DND-41 (cell line): ENCODE measurements at regions not wholly inside any gene's neighbourhood (a gene's known extent, or its start where the extent isn't known, plus 50 kb on each side); places are given as distances from the start of the nearest gene placed in this dataset.

ENCODE experiments used
- ATAC-seq: fragments of 200-7000 bp; cut with Tn5 transposase; 3 replicates; pipeline ENCODE4 v1.9.1; 2021; ENCODE audit warnings: low read depth; ENCODE audit not compliant: insufficient read depth
- DNase-seq: peaks from one replicate; pipeline ENCODE4 v3.0.0-alpha.2; 2020
- H2AFZ ChIP-seq: 2 replicates; pipeline ENCODE4 v1.6.0; 2012; ENCODE audit warnings: low read depth, low read length
- H3K27ac ChIP-seq: 2 replicates; pipeline ENCODE4 v1.5.1; 2012; ENCODE audit warnings: low read length, inconsistent platforms
- H3K27me3 ChIP-seq: fragments of 200-600 bp; sonication (generic); 2 replicates; pipeline ENCODE4 v1.6.0; 2012; ENCODE audit warnings: low read length, mild to moderate bottlenecking, inconsistent platforms; ENCODE audit not compliant: insufficient read depth, poor library complexity
- H3K36me3 ChIP-seq: 2 replicates; pipeline ENCODE4 v1.5.1; 2012; ENCODE audit warnings: low read length, inconsistent platforms; ENCODE audit not compliant: insufficient read depth
- H3K4me1 ChIP-seq: 2 replicates; pipeline ENCODE4 v1.5.1; 2012; ENCODE audit warnings: mild to moderate bottlenecking, low read length; ENCODE audit not compliant: insufficient read depth
- H3K4me2 ChIP-seq: 2 replicates; pipeline ENCODE4 v1.6.0; 2012; ENCODE audit warnings: mild to moderate bottlenecking, moderate library complexity, low read length, inconsistent platforms; ENCODE audit not compliant: insufficient read depth
- H3K4me3 ChIP-seq, 2 experiments: fragments of 200-600 bp in 1 of 2; shearing (Covaris generic) in 1 of 2; 2 replicates each; pipeline ENCODE4 v1.5.1; 2012 to 2016; ENCODE audit warnings: inconsistent platforms in 2 of 2, low read length in 2 of 2, mild to moderate bottlenecking in 2 of 2, low read depth in 1 of 2, moderate library complexity in 1 of 2
- H3K79me2 ChIP-seq: 2 replicates; pipeline ENCODE4 v1.6.0; 2012; ENCODE audit warnings: low read length, inconsistent platforms; ENCODE audit not compliant: insufficient read depth
- H3K9ac ChIP-seq: 2 replicates; pipeline ENCODE4 v1.6.0; 2012; ENCODE audit warnings: low read depth, mild to moderate bottlenecking, inconsistent platforms, low read length, moderate library complexity
- H3K9me3 ChIP-seq: 2 replicates; pipeline ENCODE4 v1.5.1; 2012; ENCODE audit warnings: low read length, moderate library complexity, mild to moderate bottlenecking, inconsistent platforms; ENCODE audit not compliant: insufficient read depth, severe bottlenecking
- H4K20me1 ChIP-seq: 2 replicates; pipeline ENCODE4 v1.6.0; 2012; ENCODE audit warnings: low read length; ENCODE audit not compliant: insufficient read depth
- CTCF ChIP-seq: IDR thresholded peaks from 2 replicates; pipeline ENCODE4 v1.5.1; 2012; ENCODE audit warnings: borderline replicate concordance, low read length, moderate library complexity, mild to moderate bottlenecking; ENCODE audit not compliant: poor library complexity, severe bottlenecking; ENCODE audit errors: extremely low read depth
- EZH2 ChIP-seq: IDR thresholded peaks from 3 replicates; pipeline ENCODE4 v1.6.1; 2012; ENCODE audit warnings: borderline replicate concordance, low read depth, mild to moderate bottlenecking, moderate library complexity, low read length, inconsistent platforms; ENCODE audit not compliant: severe bottlenecking

- DNase-seq (no peak), ATAC-seq (no peak)
- TF ChIP-seq CTCF (no peak), EZH2 (no peak)
- Histone ChIP-seq H4K20me1 (no peaks in the 10 kb centered on the region), H3K27me3 (peaks cover 10% of the 10 kb centered on the region), H3K36me3 (no peaks in the 10 kb centered on the region), H3K9ac (no peak overlapping the region), H2AFZ (no peak overlapping the region), H3K79me2 (no peaks in the 10 kb centered on the region), H3K4me3 (no peak overlapping the region), H3K27ac (no peak overlapping the region), H3K4me2 (no peak overlapping the region), H3K9me3 (no peaks in the 10 kb centered on the region), H3K4me1 (no peaks in the 10 kb centered on the region)
Measured at GRCh38 chr3:150147776-150148175, 177.1 kb upstream of the PFN2 start.

- Histone ChIP-seq H3K4me1 (no peaks in the 10 kb centered on the region), H4K20me1 (no peaks in the 10 kb centered on the region), H3K9me3 (no peaks in the 10 kb centered on the region), H3K4me3 (no peak overlapping the region), H3K4me2 (no peak overlapping the region), H3K27ac (no peak overlapping the region), H3K36me3 (no peaks in the 10 kb centered on the region), H2AFZ (no peak overlapping the region), H3K9ac (no peak overlapping the region), H3K27me3 (peaks cover 8% of the 10 kb centered on the region), H3K79me2 (no peaks in the 10 kb centered on the region)
- TF ChIP-seq EZH2, result no peak
- DNase-seq, result no peak
- no peak for ATAC-seq
Measured at GRCh38 chr3:150146991-150147761, 176.5 kb upstream of the PFN2 start.

GRCh38 chr3:150145659-150146058 is 175.0 kb upstream of the PFN2 start:
- no peak overlapping the region for H3K4me3 ChIP-seq
- H2AFZ ChIP-seq, result no peak overlapping the region
- H3K4me1 ChIP-seq, result no peaks in the 10 kb centered on the region
- ATAC-seq (no peak), DNase-seq (no peak)
- H3K36me3 ChIP-seq, result no peaks in the 10 kb centered on the region
- H3K4me2 ChIP-seq, result no peak overlapping the region
- H3K27ac ChIP-seq, result no peak overlapping the region
- no peaks in the 10 kb centered on the region for H3K27me3 ChIP-seq
- TF ChIP-seq EZH2 (no peak), CTCF (no peak)
- no peak overlapping the region for H3K9ac ChIP-seq
- no peaks in the 10 kb centered on the region for H3K79me2 ChIP-seq
- no peaks in the 10 kb centered on the region for H3K9me3 ChIP-seq
- H4K20me1 ChIP-seq, result no peaks in the 10 kb centered on the region

GRCh38 chr3:150144191-150144708 is 173.6 kb upstream of the PFN2 start:
- no peak for TF ChIP-seq CTCF
- no peak for TF ChIP-seq EZH2
- no peaks in the 10 kb centered on the region for H3K27me3 ChIP-seq
- H3K4me1 ChIP-seq, result no peaks in the 10 kb centered on the region
- no peak overlapping the region for H3K4me2 ChIP-seq
- DNase-seq, result no peak
- no peaks in the 10 kb centered on the region for H3K9me3 ChIP-seq
- no peak overlapping the region for H3K4me3 ChIP-seq
- H2AFZ ChIP-seq, result no peak overlapping the region
- ATAC-seq, result no peak
- no peaks in the 10 kb centered on the region for H3K79me2 ChIP-seq
- H4K20me1 ChIP-seq, result no peaks in the 10 kb centered on the region
- H3K27ac ChIP-seq, result no peak overlapping the region
- H3K36me3 ChIP-seq, result no peaks in the 10 kb centered on the region
- H3K9ac ChIP-seq, result no peak overlapping the region
